T47D (cell line): ENCODE measurements at regions not wholly inside any gene's neighbourhood (a gene's known extent, or its start where the extent isn't known, plus 50 kb on each side); places are given as distances from the start of the nearest gene placed in this dataset.

Experiments used
- DNase-seq, 2 experiments: peaks; one replicate each; pipeline versions ENCODE4 v3.0.0 to v3.0.0-alpha.2; 2011 to 2012; ENCODE audit warnings: low read depth in 1 of 2, low spot score in 1 of 2
- JUND ChIP-seq: IDR thresholded peaks from 2 replicates; pipeline ENCODE4 v1.6.1; 2012; ENCODE audit warnings: low read depth
- in situ Hi-C: cut with HindIII; loops from 2 replicates; pipeline ENCODE4 v1.10.0; 2016; ENCODE audit warnings: low sequenced_read_pairs, low pct_unique_long_range_greater_than_20kb

GRCh38 chr3:13241621-13242363, 168.6 kb upstream of the IQSEC1 start:
- TF ChIP-seq JUND, result no peak
- in situ Hi-C loops, result no loop called here
- DNase-seq, result no peak

- no peak for DNase-seq
- in situ Hi-C loops, result no loop called here
- no peak for TF ChIP-seq JUND
Observed at GRCh38 chr3:13240928-13241618, 167.8 kb upstream of the IQSEC1 start.

GRCh38 chr3:13239467-13239760, 166.2 kb upstream of the IQSEC1 start:
- DNase-seq, result no peak
- in situ Hi-C loops, result no loop called here
- no peak for TF ChIP-seq JUND

- DNase-seq, result no peak
- in situ Hi-C loops, result no loop called here
- TF ChIP-seq JUND, result no peak
Observed at GRCh38 chr3:13238687-13239466, 165.6 kb upstream of the IQSEC1 start.

- TF ChIP-seq JUND, result no peak
- in situ Hi-C loops, result no loop called here
- no peak for DNase-seq
Observed at GRCh38 chr3:13237776-13238490, 164.7 kb upstream of the IQSEC1 start.

GRCh38 chr3:13236557-13237173, 163.4 kb upstream of the IQSEC1 start:
- DNase-seq, result no peak
- in situ Hi-C loops, result no loop called here
- TF ChIP-seq JUND, result no peak

GRCh38 chr3:13235897-13236296, 162.7 kb upstream of the IQSEC1 start:
- no peak for DNase-seq
- no peak for TF ChIP-seq JUND

GRCh38 chr3:13235079-13235478, 161.8 kb upstream of the IQSEC1 start:
- DNase-seq, result no peak
- in situ Hi-C loops, result no loop called here
- no peak for TF ChIP-seq JUND

More at GRCh38 chr3:13235897-13236296, 162.7 kb upstream of the IQSEC1 start:
- in situ Hi-C loops, result no loop called here

- in situ Hi-C loops, result no loop called here
Observed at GRCh38 chr3:13234666-13235065, 161.4 kb upstream of the IQSEC1 start.

GRCh38 chr3:13233487-13234485, 160.6 kb upstream of the IQSEC1 start:
- no peak for TF ChIP-seq JUND
- in situ Hi-C loops, result no loop called here
- no peak for DNase-seq

More at GRCh38 chr3:13234666-13235065, 161.4 kb upstream of the IQSEC1 start:
- TF ChIP-seq JUND, result no peak
- DNase-seq, result no peak
